HFF-Myc (cell line): ENCODE measurements at regions not wholly inside any gene's neighbourhood (a gene's known extent, or its start where the extent isn't known, plus 50 kb on each side); places are given as distances from the start of the nearest gene placed in this dataset.
A peak's percentile ranks its signal among the peaks of the same experiment; 100 is the strongest.

Source experiments
- DNase-seq: peaks from one replicate; pipeline ENCODE4 v3.0.0-alpha.2; 2011; ENCODE audit warnings: low read depth; ENCODE audit errors: extremely low read depth
- H3K4me3 ChIP-seq: replicated peaks from 2 replicates; pipeline ENCODE4 v1.5.1; 2011; ENCODE audit warnings: low read depth, mild to moderate bottlenecking, control low read depth, low read length
- CTCF ChIP-seq: IDR thresholded peaks from 2 replicates; pipeline ENCODE4 v1.5.1; 2012; ENCODE audit warnings: mild to moderate bottlenecking, low read depth, low read length, control low read depth; ENCODE audit errors: missing control alignments

DNA sequence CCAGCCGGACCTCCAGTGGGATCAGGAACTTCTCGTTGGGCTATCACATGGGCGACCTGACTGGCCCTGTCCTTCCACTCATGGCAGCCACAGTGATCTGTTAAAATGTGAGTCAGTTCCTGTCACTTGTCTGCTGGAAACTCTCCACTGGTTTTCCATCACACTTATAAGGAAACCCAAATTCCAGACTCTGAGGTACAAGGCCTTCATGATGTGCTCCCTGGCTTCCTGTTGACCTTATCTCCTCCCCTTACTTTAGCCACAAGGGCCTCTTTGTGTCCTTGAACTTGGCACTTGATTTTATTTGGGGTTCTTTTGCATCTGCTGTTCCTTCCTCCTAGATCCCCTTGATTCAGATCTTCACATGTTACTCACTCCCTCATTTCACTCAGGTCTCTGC is 96.8 kb downstream of the TENT5C start:
- H3K4me3 ChIP-seq, result no peak overlapping the region
- no peak for TF ChIP-seq CTCF
- DNase-seq, result no peak

DNA sequence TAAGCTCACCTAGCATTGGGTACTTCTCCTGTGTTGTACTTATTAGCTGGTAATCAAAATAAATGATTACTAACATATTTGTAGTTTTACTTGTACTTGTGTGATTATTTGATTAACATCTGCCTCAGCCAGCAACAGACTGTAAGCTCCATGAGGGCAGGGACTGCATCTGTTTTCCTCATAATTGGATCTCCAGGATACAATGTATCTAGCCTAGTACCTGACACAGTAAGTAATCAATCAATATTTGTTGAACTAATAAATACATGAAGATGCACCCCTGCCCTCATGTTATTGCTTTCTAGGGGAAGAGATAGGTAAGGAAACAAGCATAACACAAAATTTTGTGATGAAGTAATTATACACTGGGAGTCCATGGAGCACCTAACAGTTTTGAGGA is 101.5 kb downstream of the TENT5C start:
- DNase-seq, result no peak
- TF ChIP-seq CTCF, result no peak
- no peak overlapping the region for H3K4me3 ChIP-seq

DNA sequence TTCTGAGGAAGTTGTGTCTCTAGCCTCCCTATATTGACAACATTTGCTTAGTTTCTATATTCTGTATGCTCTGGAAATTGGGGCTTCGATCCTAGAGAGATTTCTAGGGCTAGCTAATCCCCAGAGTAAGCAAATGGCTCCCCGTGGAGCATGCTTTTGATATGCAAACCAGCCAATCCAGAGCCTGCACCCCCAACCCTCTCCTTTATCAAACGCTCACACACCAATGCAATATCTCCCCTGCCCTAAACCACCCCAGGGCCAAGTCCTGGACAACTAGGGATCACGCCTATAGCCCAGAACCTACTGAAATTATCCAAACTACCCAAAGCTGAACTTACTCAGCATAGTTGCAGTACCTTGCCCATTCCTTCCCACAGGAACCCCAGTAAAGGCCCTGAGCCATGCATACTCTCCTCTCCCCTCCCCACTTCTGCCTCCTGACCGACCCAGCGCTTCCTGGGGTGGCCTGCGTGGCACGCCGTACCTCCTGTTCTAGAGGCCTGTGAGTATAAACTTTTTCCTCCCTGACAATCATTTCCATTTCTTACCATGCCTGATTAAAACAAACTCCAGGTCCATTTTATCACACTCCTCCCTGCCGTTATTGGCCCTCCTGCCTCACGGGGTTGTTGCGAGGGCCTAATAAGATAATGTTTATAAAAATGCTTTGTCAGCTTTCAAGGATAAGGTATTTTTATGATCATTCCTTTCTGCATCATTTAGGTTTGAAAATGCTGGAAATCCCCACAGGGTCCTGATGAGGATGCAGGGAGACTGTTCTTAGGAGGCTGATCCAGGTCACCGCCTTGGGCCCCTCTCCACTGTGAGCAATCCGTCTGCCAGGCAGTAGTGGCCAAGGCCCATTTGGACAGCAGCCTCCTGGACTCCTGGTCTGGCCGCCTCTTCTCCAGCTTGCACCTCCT is 102.7 kb downstream of the TENT5C start:
- TF ChIP-seq CTCF, result no peak

DNA sequence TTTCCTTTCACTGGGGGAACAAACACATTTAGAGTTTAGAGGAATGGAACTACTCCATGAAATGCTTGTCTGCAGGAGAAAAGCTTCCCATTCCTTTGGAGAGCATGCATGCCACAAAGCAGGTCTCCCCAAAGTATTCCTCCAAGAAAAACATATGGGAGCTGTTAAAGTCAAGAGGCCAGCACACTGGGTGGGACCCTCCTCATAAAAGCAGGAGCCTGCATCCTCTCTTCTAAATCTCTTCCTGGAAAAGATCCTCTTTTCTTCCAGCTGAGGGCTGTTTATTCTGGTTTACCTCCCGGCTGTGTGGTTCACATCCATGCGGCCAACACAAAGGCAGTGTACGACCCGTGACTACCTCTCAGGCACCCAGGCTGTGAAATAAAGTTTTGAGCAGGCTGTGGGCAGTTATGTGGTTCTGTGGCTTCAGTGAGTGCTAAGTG is 103.4 kb downstream of the TENT5C start:
- no peak for DNase-seq
- H3K4me3 ChIP-seq, result no peak overlapping the region
- TF ChIP-seq CTCF, result no peak

More for the DNA sequence above, 102.7 kb downstream of the TENT5C start:
- no peak for DNase-seq
- no peak overlapping the region for H3K4me3 ChIP-seq

- TF ChIP-seq CTCF, result peak; percentile 47
- no peak overlapping the region for H3K4me3 ChIP-seq
- no peak for DNase-seq
Observed at GRCh38 chr1:117710710-117711109, 104.9 kb downstream of the TENT5C start.

- no peak overlapping the region for H3K4me3 ChIP-seq
- no peak for TF ChIP-seq CTCF
- DNase-seq, result no peak
Observed at GRCh38 chr1:117712621-117713020, 106.8 kb downstream of the TENT5C start.
